ENCODE measurements at regions not wholly inside any gene's neighbourhood (a gene's known extent, or its start where the extent isn't known, plus 50 kb on each side); places are given as distances from the start of the nearest gene placed in this dataset.

DNA sequence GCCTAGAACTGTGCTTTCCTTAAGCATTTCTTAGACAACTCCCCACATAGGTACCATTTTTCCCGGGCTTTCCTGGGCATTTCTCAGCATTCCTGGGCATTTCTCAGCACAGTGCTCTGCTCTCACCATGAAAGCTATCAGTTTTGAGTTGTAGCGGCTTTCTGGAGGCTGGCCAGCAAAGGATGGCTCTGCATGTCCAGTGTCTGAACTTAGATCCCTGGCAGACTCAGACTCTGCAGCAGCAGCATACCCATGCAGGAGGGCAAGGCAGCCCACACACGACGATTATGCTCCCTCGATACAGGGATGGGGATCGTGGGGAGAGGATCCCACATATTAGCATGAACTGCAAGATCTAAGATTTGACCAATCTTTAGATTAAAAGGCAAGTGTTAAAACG lies 248.9 kb upstream of the MKI67 start:
- no peak for DNase-seq (ENCODE audit: low spot score)

DNA sequence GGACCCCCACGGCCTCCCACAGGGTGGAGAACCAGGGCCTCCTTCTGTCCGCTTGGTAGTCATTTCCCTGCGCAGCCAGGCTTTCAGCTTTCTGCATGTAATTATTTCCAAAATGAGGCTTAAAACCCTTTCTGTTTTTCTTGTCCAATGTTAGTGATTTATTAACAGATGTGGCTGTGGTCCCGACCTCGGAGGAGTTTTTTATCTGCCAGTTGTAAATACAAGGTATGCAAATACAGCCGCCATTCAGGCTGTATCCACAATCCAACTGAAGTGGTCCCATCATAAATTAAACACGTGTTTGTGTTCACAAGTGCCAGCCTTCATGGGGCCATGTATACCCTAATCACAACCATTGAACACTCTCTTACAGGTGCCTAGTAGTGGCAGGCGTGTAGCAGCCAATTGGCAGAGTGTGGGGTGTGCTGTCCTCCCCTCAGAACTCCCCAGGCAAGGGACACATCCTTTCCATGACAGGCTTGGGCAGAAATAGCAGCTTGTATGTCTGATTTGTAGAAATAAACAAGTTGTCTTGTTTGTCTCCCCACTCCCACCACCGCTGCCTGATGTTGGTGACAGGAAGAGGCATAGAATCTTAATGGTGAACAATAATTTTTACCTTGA lies 251.3 kb upstream of the MKI67 start:
- DNase-seq (ENCODE audit: low spot score): no peak

DNA sequence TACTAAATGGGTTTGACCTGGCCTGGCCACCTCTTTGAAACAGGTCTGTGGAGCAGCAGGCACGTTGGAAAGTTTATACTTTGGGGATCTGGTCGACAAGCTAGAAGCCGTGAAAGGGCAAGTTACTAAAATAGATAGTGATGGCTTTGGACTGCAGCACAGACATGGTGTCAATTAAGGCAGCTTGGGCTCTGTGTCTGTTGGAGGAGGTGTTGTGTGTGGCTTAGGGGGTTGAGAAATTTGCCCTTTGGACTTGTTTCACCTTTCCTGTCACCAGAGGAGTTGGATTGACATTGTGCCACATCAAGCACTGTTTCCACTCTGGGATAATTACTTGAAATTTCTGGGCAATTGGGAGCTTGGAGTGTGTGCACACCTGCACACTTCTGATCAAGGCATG lies 251.8 kb upstream of the MKI67 start:
- no peak for DNase-seq (ENCODE audit: low spot score)

DNA sequence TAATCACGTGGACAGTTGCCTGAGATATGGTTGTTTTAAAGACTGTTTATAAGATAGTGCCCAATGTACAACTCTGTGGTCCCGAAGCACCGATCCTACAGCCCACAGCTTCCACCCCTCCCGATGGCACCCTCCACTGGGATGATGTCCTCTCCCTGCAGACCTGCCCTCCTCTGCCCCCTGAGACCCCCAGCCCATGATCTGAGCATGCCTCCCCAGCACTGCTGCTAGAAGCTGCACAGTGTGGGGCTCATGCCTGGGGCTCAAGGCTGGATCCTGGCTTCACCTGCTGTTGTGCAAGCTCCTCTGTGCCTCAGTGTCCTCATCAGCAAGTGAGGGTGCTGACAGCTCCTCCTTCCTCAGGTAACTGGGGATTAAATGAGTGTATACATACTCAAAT lies 254.7 kb upstream of the MKI67 start:
- no peak for DNase-seq (ENCODE audit: low spot score)

DNA sequence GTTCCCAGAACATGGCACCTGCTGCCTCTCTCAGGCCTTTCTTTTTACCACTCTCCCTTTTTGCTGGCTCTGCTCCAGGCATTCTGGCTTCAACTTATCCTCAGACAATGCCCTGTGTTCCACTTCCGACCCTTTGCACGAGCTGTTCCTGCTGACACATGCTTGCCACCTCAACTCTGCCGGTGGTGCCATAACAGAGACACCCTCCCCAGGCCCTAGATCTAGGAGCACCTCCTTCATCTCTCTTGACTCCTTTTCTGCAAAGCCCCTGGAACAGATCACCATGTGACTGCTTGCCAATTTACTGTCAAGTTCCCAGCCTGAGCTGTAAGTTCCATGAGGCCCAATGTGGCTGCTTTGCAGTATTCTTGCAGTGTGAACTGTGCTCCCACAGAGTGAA lies 256.0 kb upstream of the MKI67 start:
- no peak for DNase-seq (ENCODE audit: low spot score)

DNA sequence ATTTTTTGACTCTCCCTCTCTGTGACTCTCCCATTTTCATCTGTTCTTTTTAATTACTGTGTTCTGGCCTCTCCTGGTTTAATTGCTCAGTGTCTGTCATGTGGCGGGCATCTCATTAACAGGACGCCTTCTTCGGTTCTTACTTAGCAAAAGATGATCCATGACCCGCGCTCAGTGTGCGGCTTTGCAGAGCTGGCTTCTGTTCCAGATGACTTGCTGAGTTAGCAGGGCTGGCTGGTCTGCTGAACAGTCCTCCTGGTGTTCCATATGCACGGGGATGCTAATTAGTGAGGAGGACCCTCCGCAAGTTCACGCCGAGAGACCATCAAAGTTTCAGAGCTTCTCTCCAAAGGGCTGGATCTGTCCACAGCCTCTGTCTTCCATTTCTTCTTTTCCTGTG lies 258.6 kb upstream of the MKI67 start:
- no peak for DNase-seq (ENCODE audit: low spot score)

DNA sequence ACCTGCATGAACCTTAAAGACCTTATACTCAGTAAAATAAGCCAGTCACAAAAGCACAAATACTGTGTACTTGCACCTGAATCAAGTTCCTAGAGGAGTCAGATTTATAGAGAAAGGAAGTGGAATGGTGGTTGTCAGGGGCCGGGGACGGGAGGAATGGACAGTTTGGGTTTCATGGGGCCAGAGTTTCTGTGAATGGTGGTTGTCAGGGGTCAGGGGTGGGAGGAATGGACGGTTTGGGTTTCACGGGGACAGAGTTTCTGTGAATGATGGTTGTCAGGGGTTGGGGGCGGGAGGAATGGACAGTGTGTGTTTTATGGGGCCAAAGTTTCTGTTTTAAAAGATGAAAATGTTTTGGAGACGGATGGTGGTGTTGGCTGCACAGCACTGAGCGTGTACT lies 260.0 kb upstream of the MKI67 start:
- no peak for DNase-seq (ENCODE audit: low spot score)

DNA sequence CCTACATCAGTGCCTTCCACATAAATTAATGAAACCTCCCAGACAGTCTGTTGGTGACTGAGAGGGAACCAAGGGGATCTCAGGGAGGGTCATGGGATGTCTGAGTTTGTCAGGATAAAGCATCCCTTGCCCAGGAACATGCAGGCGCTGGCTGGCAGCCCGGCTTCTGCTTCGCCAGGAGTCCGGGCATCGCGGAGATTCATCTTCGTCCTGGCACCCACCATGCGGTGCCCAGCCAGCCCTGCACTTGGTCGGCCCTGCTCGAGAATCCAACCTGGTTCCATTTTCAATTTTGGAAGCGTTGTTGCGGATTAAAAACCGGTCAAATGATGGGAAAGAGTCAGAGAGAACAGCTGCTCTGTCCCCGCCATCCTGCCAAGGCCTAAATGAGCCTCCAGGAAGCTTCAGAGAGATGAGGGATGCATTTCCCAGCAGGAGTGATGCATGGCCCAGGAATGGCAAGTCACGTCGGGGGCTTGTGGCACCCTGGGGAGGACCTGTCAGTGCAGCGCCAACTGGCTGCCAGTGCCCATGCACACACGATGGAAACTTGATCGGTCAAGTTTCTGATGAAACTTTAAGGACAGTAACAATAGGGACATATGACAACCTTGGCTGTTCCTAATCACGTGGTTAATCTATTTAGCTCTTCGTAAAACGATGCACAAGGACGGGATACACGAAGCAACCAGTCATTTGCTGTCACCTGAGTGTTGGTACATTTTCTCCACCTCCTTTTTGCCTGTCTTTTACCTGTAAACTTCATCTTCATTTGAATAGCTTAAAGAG lies 260.8 kb upstream of the MKI67 start:
- no peak for DNase-seq (ENCODE audit: low spot score)

DNA sequence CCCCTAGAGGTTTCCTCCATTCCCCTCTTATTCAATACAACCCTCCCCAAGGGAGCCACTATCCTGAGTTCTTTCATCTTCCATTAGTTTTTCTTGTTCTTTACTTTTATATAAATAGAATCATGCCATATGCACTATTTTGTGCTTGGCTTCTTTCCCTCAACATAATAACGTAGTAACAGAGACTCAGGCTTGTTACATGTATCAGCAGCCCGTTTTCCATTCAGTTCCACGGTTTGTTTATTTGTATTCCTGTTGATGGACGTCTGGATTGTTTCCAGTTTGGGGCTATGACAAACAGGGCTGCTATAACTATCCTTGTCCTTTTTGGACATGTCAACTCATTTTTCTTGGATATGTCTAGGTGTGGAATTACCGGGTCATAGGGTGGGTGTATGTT lies 264.4 kb upstream of the MKI67 start:
- DNase-seq (ENCODE audit: low spot score): no peak

DNA sequence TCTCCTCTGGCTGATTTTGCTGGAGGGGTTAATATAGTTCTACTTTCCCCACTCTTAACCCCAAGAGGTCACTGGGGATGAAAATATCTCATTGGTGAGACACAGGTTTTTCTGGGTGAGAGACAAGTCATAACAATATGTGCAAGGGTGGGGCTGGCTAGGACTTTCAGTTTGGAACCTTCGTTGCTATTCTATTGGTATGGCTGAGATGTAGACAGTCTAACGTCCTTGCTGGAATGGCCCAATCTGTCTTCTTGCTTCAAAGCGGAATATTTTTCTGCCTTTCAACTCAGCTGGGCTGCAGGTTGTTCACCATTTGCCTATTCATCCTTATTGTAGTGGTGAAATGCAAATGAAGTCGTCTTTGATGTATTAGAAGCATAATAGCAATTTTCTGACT lies 267.3 kb upstream of the MKI67 start:
- no peak for DNase-seq (ENCODE audit: low spot score)

DNA sequence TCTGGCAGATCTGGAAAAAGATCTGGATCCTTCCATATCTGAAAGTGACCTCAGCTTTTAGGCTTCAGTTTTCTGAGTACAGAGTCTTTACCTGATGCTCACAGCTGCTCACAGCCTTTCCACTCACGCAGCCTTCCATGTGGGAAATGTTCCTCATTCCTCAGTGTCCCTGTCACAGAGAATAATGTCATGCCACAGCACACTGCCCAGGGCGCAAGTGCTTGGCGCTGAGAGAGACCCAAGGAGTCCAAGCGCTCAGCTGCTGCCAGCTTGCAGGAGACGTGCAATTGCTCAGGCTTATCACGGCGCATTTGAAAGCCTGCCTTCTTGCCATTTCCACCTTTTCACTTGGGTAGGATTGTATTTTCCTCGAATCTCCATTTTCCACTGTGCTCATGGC lies 271.9 kb upstream of the MKI67 start:
- DNase-seq (ENCODE audit: low spot score): no peak

DNA sequence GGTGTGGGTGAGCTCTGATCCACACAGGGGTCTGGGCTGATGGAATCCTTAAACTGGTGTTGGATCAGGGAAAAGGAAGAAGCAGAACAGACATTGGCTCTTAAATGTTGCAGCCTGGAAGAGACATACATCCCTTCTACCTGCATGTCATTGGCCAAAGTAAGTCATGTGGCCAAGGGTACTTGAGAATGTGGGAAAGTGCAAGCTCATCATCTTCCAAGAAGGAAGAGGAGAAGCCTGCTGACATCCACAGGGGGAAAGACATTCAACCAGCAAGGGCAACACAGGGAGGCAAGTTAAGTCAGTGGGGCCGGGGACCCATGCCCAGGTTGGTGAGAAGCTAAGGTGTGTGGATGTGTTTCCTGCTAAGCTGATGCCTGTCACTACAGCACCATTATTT lies 272.8 kb upstream of the MKI67 start:
- DNase-seq (ENCODE audit: low spot score): no peak

DNA sequence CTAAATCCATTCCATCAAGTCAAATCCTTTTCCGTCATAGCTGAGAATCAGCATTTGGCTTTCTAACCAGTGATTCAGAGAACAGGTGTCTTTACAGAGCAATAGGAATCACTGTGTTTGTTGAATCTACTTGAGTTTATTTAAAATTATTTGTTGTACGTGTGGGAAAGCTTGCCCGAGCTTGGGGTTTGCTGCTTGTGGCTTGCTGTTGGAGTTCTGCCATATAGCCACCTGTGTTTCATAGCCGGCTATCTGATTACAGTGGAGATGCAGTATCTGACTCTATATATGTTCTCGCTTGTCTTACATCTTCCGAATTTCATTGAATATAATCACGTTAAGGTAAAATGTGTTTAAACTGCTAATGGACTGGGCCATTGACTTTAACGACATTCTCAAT lies 274.3 kb upstream of the MKI67 start:
- no peak for DNase-seq (ENCODE audit: low spot score)

DNA sequence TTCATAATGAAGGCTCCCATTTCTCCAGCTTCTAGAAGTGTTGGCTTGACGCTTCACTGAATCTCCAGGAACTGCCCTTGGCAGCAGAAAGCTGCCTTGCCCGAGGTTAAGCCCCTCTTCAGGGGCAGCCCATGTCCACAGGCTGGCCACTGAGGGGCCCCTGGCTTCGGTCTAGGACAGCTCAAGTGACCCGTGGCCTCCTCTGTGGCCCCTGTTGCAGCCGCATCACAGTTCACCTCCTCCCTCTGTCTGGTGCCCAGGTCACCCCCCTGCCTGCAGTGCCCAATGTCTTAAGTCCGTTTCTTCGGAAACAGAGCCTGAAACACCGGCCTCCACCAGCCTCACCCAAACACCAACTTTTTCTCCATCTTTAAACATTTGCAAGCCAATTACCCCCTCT lies 279.2 kb upstream of the MKI67 start:
- DNase-seq (ENCODE audit: low spot score): no peak

DNA sequence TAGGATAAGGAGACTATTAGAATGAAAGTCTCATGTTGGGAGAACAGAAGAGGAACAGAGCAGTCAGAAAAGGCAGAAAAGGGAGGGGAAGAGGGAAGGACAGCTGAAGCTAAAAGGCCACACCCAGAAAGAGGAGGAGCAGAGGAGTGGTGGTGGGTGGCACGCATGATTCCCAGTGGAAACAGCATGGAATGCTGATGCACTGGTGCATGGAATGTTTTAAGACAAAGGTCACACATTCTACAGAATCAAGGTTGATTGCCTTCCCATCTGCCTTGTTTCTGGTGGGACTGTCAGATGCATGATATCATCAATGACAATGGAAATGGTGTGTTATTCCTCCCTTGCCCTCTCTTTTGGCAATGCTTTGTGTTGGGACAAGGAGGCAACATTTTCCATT lies 285.4 kb upstream of the MKI67 start:
- DNase-seq (ENCODE audit: low spot score): no peak

DNA sequence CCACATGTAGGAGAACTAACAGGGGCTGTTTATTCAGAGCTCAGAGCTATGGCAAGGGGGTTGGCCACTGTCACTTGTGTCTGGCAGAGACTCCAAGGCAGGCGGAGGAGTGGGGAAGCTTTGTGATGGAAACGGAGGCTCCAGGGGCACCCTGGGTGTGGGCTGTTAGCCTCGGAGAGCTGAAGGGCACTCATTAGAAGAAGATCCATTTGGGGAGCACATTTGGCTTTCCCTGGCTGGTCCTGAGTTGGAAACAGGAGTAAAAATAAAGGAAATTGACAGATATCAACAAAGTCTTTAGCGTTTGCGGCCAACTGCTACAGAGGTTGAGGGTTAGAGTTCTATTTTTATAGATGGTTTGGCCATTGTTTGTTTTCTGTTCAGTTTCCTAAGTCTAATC lies 288.3 kb upstream of the MKI67 start:
- no peak for DNase-seq (ENCODE audit: low spot score)

DNA sequence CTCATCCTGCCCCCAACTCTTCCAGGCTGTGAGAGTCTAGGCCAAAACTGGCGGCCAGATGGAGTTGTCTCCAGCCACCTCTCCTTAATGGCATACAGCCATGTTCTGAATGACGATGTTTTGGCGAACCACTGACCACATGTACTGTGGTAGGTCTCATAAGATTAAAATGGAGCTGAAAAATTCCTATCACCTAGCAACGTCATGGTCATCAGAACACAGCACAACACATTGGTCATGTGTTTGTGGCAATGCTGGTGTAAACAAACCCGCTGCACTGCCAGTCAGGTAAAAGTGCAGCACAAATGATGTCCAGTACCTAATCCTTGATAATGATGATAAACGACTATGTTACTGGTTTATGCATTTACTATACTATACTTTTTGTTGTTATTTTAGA lies 290.0 kb upstream of the MKI67 start:
- DNase-seq (ENCODE audit: low spot score): no peak

DNA sequence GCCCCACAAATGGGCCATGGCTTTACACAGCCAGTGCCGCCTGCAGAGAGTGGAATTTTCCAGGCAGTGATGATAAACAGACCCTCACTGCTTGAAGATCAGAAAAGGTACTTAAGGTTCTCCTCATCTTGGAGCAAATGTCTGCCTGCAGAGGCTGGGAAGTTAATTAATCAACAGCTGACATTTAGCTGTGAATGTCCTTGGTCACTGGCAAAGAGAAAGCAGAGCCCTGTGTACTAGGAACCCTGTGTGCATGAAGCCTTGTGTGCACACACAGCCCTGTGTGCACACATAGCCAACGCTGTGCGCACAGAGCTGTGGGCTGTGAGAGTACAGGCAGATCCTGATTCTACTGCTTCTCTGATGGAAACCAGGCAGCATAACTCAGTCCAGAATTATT lies 291.6 kb upstream of the MKI67 start:
- DNase-seq (ENCODE audit: low spot score): no peak

DNA sequence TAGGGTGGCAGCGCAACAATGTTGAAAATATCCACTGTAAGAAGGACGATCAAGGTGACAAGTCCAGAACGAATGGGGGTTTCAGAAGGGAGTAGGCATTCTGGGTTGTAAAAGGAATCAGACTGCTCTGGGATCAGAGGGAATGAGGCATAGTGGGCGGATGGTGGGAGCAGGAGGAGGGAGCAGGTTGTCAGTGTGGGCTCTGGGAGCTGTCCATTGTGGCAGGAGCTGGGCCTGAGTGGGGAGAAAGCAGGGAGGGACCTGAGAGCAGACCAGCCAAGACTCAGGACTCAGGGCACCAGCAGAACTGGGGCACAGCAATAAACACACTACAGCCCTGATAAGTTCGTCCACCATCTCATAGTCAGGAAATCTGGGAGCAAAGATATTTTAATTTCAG lies 292.6 kb upstream of the MKI67 start:
- no peak for DNase-seq (ENCODE audit: low spot score)

DNA sequence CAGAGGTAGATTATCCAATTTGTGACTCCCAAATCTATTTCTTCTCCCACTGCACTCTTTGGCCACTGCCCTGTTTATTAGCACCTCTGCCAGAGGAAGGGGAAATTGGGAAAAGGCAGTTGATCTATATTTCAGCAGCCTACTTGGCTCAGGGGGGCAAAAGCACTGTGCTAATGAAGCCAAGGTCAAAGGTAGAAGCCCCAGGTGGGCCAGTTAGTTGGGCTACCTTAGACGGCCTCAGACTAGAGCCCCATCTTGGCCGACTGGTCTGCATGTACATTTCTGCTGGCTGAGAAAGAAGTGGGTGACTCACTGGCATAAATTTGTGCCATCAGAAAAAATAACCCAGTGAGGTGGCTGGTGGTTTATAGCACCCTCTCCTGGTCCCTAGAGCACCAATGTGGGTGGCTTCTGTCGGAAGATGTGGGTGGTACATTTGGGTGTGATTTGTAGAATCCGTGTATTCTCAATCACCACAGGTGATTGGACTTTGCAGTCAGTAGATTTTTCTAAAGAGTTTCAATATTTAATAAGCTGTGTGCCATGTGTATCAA lies 293.3 kb upstream of the MKI67 start:
- DNase-seq (ENCODE audit: low spot score): no peak

DNA sequence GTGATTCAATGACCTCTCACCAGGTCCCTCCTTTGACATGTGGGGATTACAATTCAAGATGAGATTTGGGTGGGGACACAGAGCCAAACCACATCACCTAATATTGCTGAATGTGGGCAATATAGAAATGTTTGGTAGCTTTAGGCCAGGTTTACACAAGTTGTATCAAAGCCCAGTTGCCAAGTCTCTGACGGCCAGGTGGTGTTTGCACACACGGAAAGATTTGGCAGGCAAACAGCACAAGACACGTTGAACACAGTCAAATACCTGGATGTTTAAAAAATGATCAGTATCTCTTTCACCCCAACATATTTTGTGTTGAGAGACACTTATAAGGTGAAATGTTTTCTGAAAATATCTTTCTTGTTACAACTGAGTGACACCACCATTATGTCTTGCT lies 294.4 kb upstream of the MKI67 start:
- no peak for DNase-seq (ENCODE audit: low spot score)

DNA sequence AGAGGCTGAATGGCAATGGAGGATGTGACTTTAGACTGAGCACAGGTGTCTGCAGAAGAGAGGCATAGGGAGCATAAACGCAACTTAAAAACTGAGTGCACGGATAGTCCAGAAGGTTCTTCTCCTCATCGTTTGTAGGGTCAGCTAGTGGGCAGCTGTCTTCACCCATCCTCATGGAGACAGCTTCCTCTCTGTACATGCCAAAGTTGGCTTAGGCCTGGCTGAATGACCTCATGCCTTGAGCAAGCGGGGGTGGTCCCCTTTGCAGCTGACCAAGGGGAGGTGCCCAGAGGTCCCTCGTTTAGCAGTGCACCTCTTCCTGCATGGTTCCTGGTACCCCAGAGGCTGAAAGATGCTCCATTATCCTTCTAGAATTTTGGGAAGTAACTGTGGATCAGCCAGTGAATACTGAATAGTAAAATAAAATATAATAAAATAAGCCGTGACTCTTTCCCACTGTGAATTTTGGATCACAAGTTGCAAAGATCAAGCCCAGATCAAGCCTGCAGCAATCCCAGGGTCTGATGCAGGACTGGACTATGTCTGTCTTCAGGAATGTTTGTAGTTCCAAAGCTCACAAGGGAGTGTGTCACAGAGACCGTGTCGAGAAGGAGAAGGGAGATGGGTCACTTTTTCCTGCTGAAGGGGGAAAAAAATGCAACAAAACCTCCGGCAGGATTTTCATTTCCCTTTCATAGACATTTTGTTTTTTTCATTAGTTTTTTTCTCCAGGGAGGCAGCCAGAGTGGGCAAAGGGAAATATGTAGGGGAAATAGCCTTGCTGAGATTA lies 295.3 kb upstream of the MKI67 start:
- no peak for DNase-seq (ENCODE audit: low spot score)

DNA sequence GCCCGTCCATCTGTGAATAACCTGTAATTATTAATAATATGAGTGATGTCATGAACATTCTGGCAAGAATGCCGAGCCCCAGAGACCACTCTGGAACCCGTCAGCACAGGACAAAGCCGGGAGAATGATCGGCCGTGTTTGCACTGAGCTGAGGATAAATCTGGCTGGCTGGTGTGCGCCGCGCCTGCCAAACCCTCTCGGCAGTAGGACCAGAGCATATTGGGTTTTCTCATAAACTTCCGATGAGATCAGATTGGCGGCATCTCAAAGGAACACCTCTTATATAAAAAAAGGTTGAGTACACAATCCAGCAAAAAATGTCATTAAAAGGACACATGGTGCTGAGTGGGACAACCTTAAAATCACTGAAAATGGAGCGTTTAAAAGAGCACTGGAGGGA lies 296.0 kb upstream of the MKI67 start:
- DNase-seq (ENCODE audit: low spot score): no peak
